ENCODE measurements at regions not wholly inside any gene's neighbourhood (a gene's known extent, or its start where the extent isn't known, plus 50 kb on each side); places are given as distances from the start of the nearest gene placed in this dataset.

GRCh38 chr14:86510491-86510890, 980.5 kb downstream of the FLRT2 start:
- 33 to 62% (median 47%) methylated on average over 5 of the region's 5 CpGs for WGBS, 4 donors

GRCh38 chr14:86505808-86506207, 975.9 kb downstream of the FLRT2 start:
- no peaks in the 10 kb centered on the region for H3K27me3 ChIP-seq
- H3K4me3 ChIP-seq: no peak overlapping the region
- DNase-seq: no peak
- no peaks in the 10 kb centered on the region for H3K36me3 ChIP-seq (replicated peaks in 1 of 2)
- no peak for TF ChIP-seq POLR2A (IDR thresholded peaks at IDR 0.05)
- TF ChIP-seq CTCF (IDR thresholded peaks at IDR 0.05): no peak
- H3K9me3 ChIP-seq (replicated peaks in 1 of 3): no peaks in the 10 kb centered on the region
- intact Hi-C loops (cut with DNase I): no loop called here
- no peaks in the 10 kb centered on the region for H3K4me1 ChIP-seq (replicated peaks in 1 of 2)
- H3K27ac ChIP-seq: no peak overlapping the region

More at GRCh38 chr14:86510491-86510890, 980.5 kb downstream of the FLRT2 start:
- intact Hi-C loops (cut with DNase I): no loop called here
- peak in 1 of 7 donors; percentile 16 for DNase-seq
- Histone ChIP-seq H3K27ac (no peak overlapping the region), H3K36me3 (replicated peaks in 1 of 2) (no peaks in the 10 kb centered on the region), H3K4me3 (no peak overlapping the region), H3K27me3 (no peaks in the 10 kb centered on the region), H3K4me1 (replicated peaks in 1 of 2) (no peaks in the 10 kb centered on the region), H3K9me3 (replicated peaks in 1 of 3) (no peaks in the 10 kb centered on the region)
- TF ChIP-seq CTCF (IDR thresholded peaks at IDR 0.05) (no peak), POLR2A (IDR thresholded peaks at IDR 0.05) (no peak)

- Histone ChIP-seq H3K4me3 (no peak overlapping the region), H3K27ac (no peak overlapping the region), H3K27me3 (no peaks in the 10 kb centered on the region), H3K4me1 (replicated peaks in 1 of 2) (no peaks in the 10 kb centered on the region), H3K36me3 (replicated peaks in 1 of 2) (no peaks in the 10 kb centered on the region), H3K9me3 (replicated peaks in 1 of 3) (no peaks in the 10 kb centered on the region)
- DNase-seq: no peak
- intact Hi-C loops (cut with DNase I): no loop called here
- 57 to 77% (median 71%) methylated on average over 2 of the region's 2 CpGs for WGBS, 4 donors
- TF ChIP-seq CTCF (IDR thresholded peaks at IDR 0.05) (no peak), POLR2A (IDR thresholded peaks at IDR 0.05) (no peak)
Measured at GRCh38 chr14:86501611-86502010, 971.7 kb downstream of the FLRT2 start.

GRCh38 chr14:86491743-86492142, 961.8 kb downstream of the FLRT2 start:
- Histone ChIP-seq H3K4me3 (no peak overlapping the region), H3K27me3 (no peaks in the 10 kb centered on the region), H3K36me3 (replicated peaks in 1 of 2) (no peaks in the 10 kb centered on the region), H3K9me3 (replicated peaks in 1 of 3) (no peaks in the 10 kb centered on the region), H3K4me1 (replicated peaks in 1 of 2) (no peaks in the 10 kb centered on the region), H3K27ac (no peak overlapping the region)
- WGBS, 4 donors: 34 to 44% (median 39%) methylated on average over 3 of the region's 3 CpGs
- TF ChIP-seq CTCF (IDR thresholded peaks at IDR 0.05) (no peak), POLR2A (IDR thresholded peaks at IDR 0.05) (no peak)
- DNase-seq: no peak
- intact Hi-C loops (cut with DNase I): no loop called here

All from adrenal gland (tissue), 9 donors.